DMS114 treated with DMSO at 0.1 percent for 48 hours (cell line): ENCODE measurements at regions not wholly inside any gene's neighbourhood (a gene's known extent, or its start where the extent isn't known, plus 50 kb on each side); places are given as distances from the start of the nearest gene placed in this dataset.
"Not testable (repeated sequence)": the region's sequence is repeated elsewhere in the genome, so short reads cannot be mapped to it uniquely, and the experiment has no call there.

Experiments used
- DNase-seq: peaks from one replicate; lab custom pipeline; 2025; ENCODE audit not compliant: unreplicated experiment; lab: John Stamatoyannopoulos, UW

- not testable (repeated sequence) for DNase-seq
These were observed 130.8 kb upstream of the FOXG1 start for GRCh38 chr14:28635816-28636215.

GRCh38 chr14:28641189-28641588, 125.4 kb upstream of the FOXG1 start:
- DNase-seq: not testable (repeated sequence)

- DNase-seq: no peak
These were observed 115.4 kb upstream of the FOXG1 start for GRCh38 chr14:28651148-28651547.

GRCh38 chr14:28652782-28653181, 113.8 kb upstream of the FOXG1 start:
- no peak for DNase-seq

GRCh38 chr14:28653521-28653920, 113.1 kb upstream of the FOXG1 start:
- no peak for DNase-seq

GRCh38 chr14:28656704-28657255, 109.8 kb upstream of the FOXG1 start:
- DNase-seq: no peak

- no peak for DNase-seq
These were observed 105.3 kb upstream of the FOXG1 start for GRCh38 chr14:28661171-28661772.

GRCh38 chr14:28666961-28667360, 99.6 kb upstream of the FOXG1 start:
- DNase-seq: no peak

- DNase-seq: no peak
These were observed 95.2 kb upstream of the FOXG1 start for GRCh38 chr14:28671425-28671824.

- no peak for DNase-seq
These were observed 93.5 kb upstream of the FOXG1 start for GRCh38 chr14:28673056-28673455.

- no peak for DNase-seq
These were observed 90.1 kb upstream of the FOXG1 start for GRCh38 chr14:28676479-28676878.

GRCh38 chr14:28677381-28677780, 89.2 kb upstream of the FOXG1 start:
- no peak for DNase-seq

GRCh38 chr14:28678887-28679286, 87.7 kb upstream of the FOXG1 start:
- DNase-seq: no peak

- DNase-seq: no peak
These were observed 84.9 kb upstream of the FOXG1 start for GRCh38 chr14:28681681-28682080.

- no peak for DNase-seq
These were observed 76.4 kb upstream of the FOXG1 start for GRCh38 chr14:28690029-28690692.

- no peak for DNase-seq
These were observed 71.5 kb upstream of the FOXG1 start for GRCh38 chr14:28695109-28695508.

GRCh38 chr14:28701733-28702132, 64.9 kb upstream of the FOXG1 start:
- DNase-seq: no peak

GRCh38 chr14:28703482-28703881, 63.1 kb upstream of the FOXG1 start:
- DNase-seq: no peak

- DNase-seq: no peak
These were observed 62.4 kb upstream of the FOXG1 start for GRCh38 chr14:28704153-28704552.

GRCh38 chr14:28707814-28708213, 58.8 kb upstream of the FOXG1 start:
- no peak for DNase-seq

- no peak for DNase-seq
These were observed 56.8 kb upstream of the FOXG1 start for GRCh38 chr14:28709571-28710305.
